HepG2 (cell line): ENCODE measurements at regions not wholly inside any gene's neighbourhood (a gene's known extent, or its start where the extent isn't known, plus 50 kb on each side); places are given as distances from the start of the nearest gene placed in this dataset.
A peak's percentile ranks its signal among the peaks of the same experiment; 100 is the strongest.

Source experiments
- ATAC-seq: fragments of 200-7000 bp; cut with Tn5 transposase; 3 replicates; pipeline ENCODE4 v1.9.1; 2020; ENCODE audit warnings: mild to moderate bottlenecking, moderate library complexity
- BruUV-seq: library from RNA; stranded (reverse); fragments of 400-500 nt; replicated peaks from 2 replicates; lab custom pipeline; 2021; lab: Mats Ljungman, UMichigan
- CTCF ChIA-PET: fragments of 300-600 bp; formaldehyde crosslinking; extraction: SDS; loops from one replicate; lab custom pipeline; 2021; ENCODE audit warnings: low total read pairs, inconsistent platforms, low intra/inter-chr PET ratio; lab: Yijun Ruan, JAX
- POLR2A ChIA-PET: fragments of 350-600 bp; sonication (Branson Sonifier 250); formaldehyde crosslinking; loops from one replicate; lab custom pipeline; 2020; ENCODE audit warnings: antibody characterized with exemption, inconsistent platforms; lab: Yijun Ruan, JAX
- DNase-seq: peaks from one replicate; pipeline ENCODE4 v3.0.0-alpha.2; 2015; ENCODE audit warnings: low spot score
- FAIRE-seq: peaks from 3 replicates; lab custom pipeline; 2011; peaks lifted over from hg19 to GRCh38; lab: Jason Lieb, UNC
- H2AFZ ChIP-seq: one replicate; pipeline ENCODE4 v1.6.1; 2011; ENCODE audit warnings: low read length, inconsistent platforms
- H3K27ac ChIP-seq: fragments of 300-600 bp; 3 replicates; pipeline ENCODE4 v1.8.0; 2011; ENCODE audit warnings: mixed run types, mild to moderate bottlenecking, mixed read lengths, low read length, inconsistent platforms; ENCODE audit not compliant: insufficient read depth; ENCODE audit errors: extremely low read length
- H3K27me3 ChIP-seq, 2 experiments: fragments of 200-600 bp in 1 of 2; 2 replicates in 1 of 2; 3 replicates in 1 of 2; pipeline versions ENCODE4 v1.6.0 to v1.8.0; 2011; ENCODE audit warnings: low read length in 2 of 2, mild to moderate bottlenecking in 2 of 2, moderate library complexity in 2 of 2, inconsistent platforms in 1 of 2; ENCODE audit not compliant: insufficient read depth in 2 of 2, control insufficient read depth in 1 of 2
- H3K36me3 ChIP-seq, 2 experiments: fragments of 200-600 bp in 1 of 2; replicated peaks in 1 of 2; 2 replicates in 1 of 2; 3 replicates in 1 of 2; pipeline versions ENCODE4 v1.5.1 to v1.8.0; 2011; ENCODE audit warnings: low read length in 2 of 2, inconsistent platforms in 1 of 2; ENCODE audit not compliant: insufficient read depth in 2 of 2, control insufficient read depth in 1 of 2
- H3K4me1 ChIP-seq: 2 replicates; pipeline ENCODE4 v1.5.1; 2012; ENCODE audit warnings: low read length, inconsistent platforms; ENCODE audit not compliant: insufficient read depth
- H3K4me2 ChIP-seq: 2 replicates; pipeline ENCODE4 v1.6.0; 2011; ENCODE audit warnings: low read depth, low read length, inconsistent platforms
- H3K4me3 ChIP-seq, 3 experiments: fragments of 200-600 bp in 1 of 3; sonication (generic), shearing (Covaris generic) in 1 of 3; replicated peaks in 1 of 3; 2 replicates each; pipeline ENCODE4 v1.5.1; 2011 to 2016; ENCODE audit warnings: low read length in 3 of 3, inconsistent platforms in 2 of 3, low read depth in 2 of 3, mild to moderate bottlenecking in 2 of 3, control low read depth in 1 of 3, mixed read lengths in 1 of 3; ENCODE audit not compliant: insufficient read depth in 1 of 3
- H3K79me2 ChIP-seq: one replicate; pipeline ENCODE4 v1.6.1; 2011; ENCODE audit warnings: low read length, inconsistent platforms; ENCODE audit not compliant: insufficient read depth
- H3K9ac ChIP-seq: 2 replicates; pipeline ENCODE4 v1.6.0; 2011; ENCODE audit warnings: mild to moderate bottlenecking, low read depth, low read length, inconsistent platforms; ENCODE audit not compliant: insufficient read depth
- H3K9me3 ChIP-seq: 2 replicates; pipeline ENCODE4 v1.5.1; 2012; ENCODE audit warnings: mild to moderate bottlenecking, low read length
- H4K20me1 ChIP-seq: 2 replicates; pipeline ENCODE4 v1.6.0; 2011; ENCODE audit warnings: inconsistent platforms, mild to moderate bottlenecking, low read length, moderate library complexity; ENCODE audit not compliant: insufficient read depth
- GABPB1 ChIP-seq: IDR thresholded peaks from 2 replicates; pipeline ENCODE4 v1.6.1; 2016; ENCODE audit warnings: mild to moderate bottlenecking, missing genetic modification reagents, moderate library complexity, missing compliant biosample characterization
- ZBTB7B ChIP-seq: sonication (generic); formaldehyde crosslinking; IDR thresholded peaks from 2 replicates; pipeline ENCODE4 v1.4.0; 2020; ENCODE audit warnings: missing genetic modification reagents
- ZFP91 ChIP-seq: sonication (generic); formaldehyde crosslinking; IDR thresholded peaks from 2 replicates; pipeline ENCODE4 v1.9.0; 2022; ENCODE audit warnings: missing genetic modification reagents, mild to moderate bottlenecking, borderline replicate concordance
- ZNF121 ChIP-seq: sonication (generic); formaldehyde crosslinking; IDR thresholded peaks from 2 replicates; pipeline ENCODE4 v1.5.0; 2020; ENCODE audit warnings: mild to moderate bottlenecking, missing genetic modification reagents
- ZNF629 ChIP-seq: sonication (generic); formaldehyde crosslinking; conservative IDR thresholded peaks from 2 replicates; pipeline ENCODE4 v1.5.0; 2020; ENCODE audit warnings: missing genetic modification reagents
- WGBS: methylation state at CpG from one replicate; pipeline ENCODE4 v1.1.6; 2017; ENCODE audit warnings: low lambda C conversion rate; 5-methylcytosine and 5-hydroxymethylcytosine counted together
- in situ Hi-C: cut with HindIII; loops from 2 replicates; pipeline ENCODE4 v1.10.0; 2017; ENCODE audit warnings: low pct_unique_long_range_greater_than_20kb; ENCODE audit not compliant: extremely low pct_ligation_motif_present
- intact Hi-C: fragments of 100-400 bp; cut with micrococcal nuclease; formaldehyde crosslinking; loops from one replicate; pipeline ENCODE4 v1.10.0; 2022; ENCODE audit not compliant: unreplicated experiment

GRCh38 chr17:31695456-31696090 lies 163.5 kb downstream of the COPRS start:
- Histone ChIP-seq H3K9me3 (no peaks in the 10 kb centered on the region), H3K9ac (no peak overlapping the region), H3K4me1 (peaks cover 17% of the 10 kb centered on the region), H2AFZ (no peak overlapping the region), H3K4me2 (peak overlapping the region; percentile 69), H3K4me3 (peak overlapping the region in 2 of 3 experiments; percentile 33 to 36; a peak in 4 of 6 replicates), H3K36me3 (no peaks in the 10 kb centered on the region), H4K20me1 (no peaks in the 10 kb centered on the region), H3K79me2 (no peaks in the 10 kb centered on the region), H3K27ac (no peak overlapping the region), H3K27me3 (peaks cover 0 to 5% of the 10 kb centered on the region in 2 experiments; a peak in 1 of 5 replicates)
- DNase-seq (no peak), FAIRE-seq (no peak), ATAC-seq (peak; percentile 51)
- 39% methylated on average over 5 of the region's 8 CpGs for WGBS
- CTCF ChIA-PET, result no interaction called here
- intact Hi-C loops (no loop called here), in situ Hi-C loops (no loop called here)
- BruUV-seq, result no TSS peak
- POLR2A ChIA-PET, result no interaction called here
- 0 out of 2 replicates have a peak, but pooled peaks have one; percentile 24 for TF ChIP-seq ZNF629 (CRISPR knock-in tag)
- peak; percentile 76 for TF ChIP-seq ZNF121
- peak; percentile 11; the same call in 1 of the 2 replicates for TF ChIP-seq ZFP91
- TF ChIP-seq GABPB1 (CRISPR knock-in tag), result no peak
- no peak for TF ChIP-seq ZBTB7B (CRISPR knock-in tag)
